Lower leg skin (tissue), 3 donors: ENCODE measurements at regions not wholly inside any gene's neighbourhood (a gene's known extent, or its start where the extent isn't known, plus 50 kb on each side); places are given as distances from the start of the nearest gene placed in this dataset.

Experiments
- POLR2A ChIP-seq, 2 donors: fragments of 450-650 bp; IDR thresholded peaks; one replicate each; pipeline ENCODE4 v1.6.1; 2016 to 2017; ENCODE audit warnings: antibody characterized with exemption in 2 of 2, mild to moderate bottlenecking in 1 of 2, moderate library complexity in 1 of 2
- TF ChIP-seq, protein P1 (sequence below), 3 donors: fragments of 450-650 bp; IDR thresholded peaks; one replicate each; pipeline ENCODE4 v1.5.1; 2016; ENCODE audit warnings: antibody characterized with exemption in 3 of 3, mild to moderate bottlenecking in 3 of 3, moderate library complexity in 2 of 3

DNA sequence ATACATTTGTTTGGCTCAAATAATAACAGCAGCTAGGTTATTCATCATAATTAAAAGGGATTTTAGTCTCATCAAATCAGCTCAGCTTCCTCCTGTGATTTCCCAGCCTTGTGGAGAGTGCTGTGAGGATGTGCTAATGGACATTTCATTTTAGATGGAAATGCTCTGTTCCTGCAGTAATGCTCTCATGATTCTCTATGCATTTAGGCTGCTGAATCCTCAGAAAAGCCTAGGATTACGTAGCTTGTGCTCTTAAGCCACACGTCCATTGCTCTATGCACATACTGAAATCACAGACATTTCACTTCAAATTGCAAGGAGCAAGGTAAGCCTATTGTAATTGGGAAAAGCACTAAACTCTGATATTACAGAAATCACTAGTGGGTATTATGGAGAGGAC, 226.6 kb upstream of the TMEM260 start:
- TF ChIP-seq, protein P1, sequence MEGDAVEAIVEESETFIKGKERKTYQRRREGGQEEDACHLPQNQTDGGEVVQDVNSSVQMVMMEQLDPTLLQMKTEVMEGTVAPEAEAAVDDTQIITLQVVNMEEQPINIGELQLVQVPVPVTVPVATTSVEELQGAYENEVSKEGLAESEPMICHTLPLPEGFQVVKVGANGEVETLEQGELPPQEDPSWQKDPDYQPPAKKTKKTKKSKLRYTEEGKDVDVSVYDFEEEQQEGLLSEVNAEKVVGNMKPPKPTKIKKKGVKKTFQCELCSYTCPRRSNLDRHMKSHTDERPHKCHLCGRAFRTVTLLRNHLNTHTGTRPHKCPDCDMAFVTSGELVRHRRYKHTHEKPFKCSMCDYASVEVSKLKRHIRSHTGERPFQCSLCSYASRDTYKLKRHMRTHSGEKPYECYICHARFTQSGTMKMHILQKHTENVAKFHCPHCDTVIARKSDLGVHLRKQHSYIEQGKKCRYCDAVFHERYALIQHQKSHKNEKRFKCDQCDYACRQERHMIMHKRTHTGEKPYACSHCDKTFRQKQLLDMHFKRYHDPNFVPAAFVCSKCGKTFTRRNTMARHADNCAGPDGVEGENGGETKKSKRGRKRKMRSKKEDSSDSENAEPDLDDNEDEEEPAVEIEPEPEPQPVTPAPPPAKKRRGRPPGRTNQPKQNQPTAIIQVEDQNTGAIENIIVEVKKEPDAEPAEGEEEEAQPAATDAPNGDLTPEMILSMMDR (IDR thresholded peaks at IDR 0.05): no peak
- no peak for TF ChIP-seq POLR2A (IDR thresholded peaks at IDR 0.05)
